Motor neuron (in vitro differentiated cells): ENCODE measurements at regions not wholly inside any gene's neighbourhood (a gene's known extent, or its start where the extent isn't known, plus 50 kb on each side); places are given as distances from the start of the nearest gene placed in this dataset.

Source experiments
- ATAC-seq, 8 experiments: fragments of 200-7000 bp; cut with Tn5 transposase; replicated peaks in 6 of 8; 2 replicates each; pipeline ENCODE4 v1.8.0; 2021; ENCODE audit warnings: mild to moderate bottlenecking in 8 of 8, moderate library complexity in 8 of 8
- H3K27ac ChIP-seq, 2 donors: fragments of 250-450 bp; sonication (Bioruptor Pico); 2 replicates each; pipeline ENCODE4 v1.9.0; 2021; ENCODE audit warnings: antibody characterized with exemption in 2 of 2, mild to moderate bottlenecking in 2 of 2, moderate library complexity in 1 of 2
- H3K4me1 ChIP-seq, 2 donors: fragments of 250-450 bp; sonication (Bioruptor Pico); replicated peaks in 1 of 2; 2 replicates each; pipeline ENCODE4 v1.6.1; 2021; ENCODE audit warnings: antibody characterized with exemption in 2 of 2, mild to moderate bottlenecking in 2 of 2, moderate library complexity in 1 of 2
- H3K4me3 ChIP-seq, 5 donors: fragments of 250-450 bp; sonication (Bioruptor Pico); 2 replicates each; pipeline ENCODE4 v1.9.0; 2021; ENCODE audit warnings: antibody characterized with exemption in 5 of 5, mild to moderate bottlenecking in 5 of 5, moderate library complexity in 4 of 5
- WGBS, 10 experiments: fragments of 450-650 bp; shearing (Covaris generic); methylation state at CpG; one replicate each; pipeline ENCODE4 v1.0.0; 2022; 5-methylcytosine and 5-hydroxymethylcytosine counted together
- in situ Hi-C, 9 experiments: fragments of 400-800 bp; cut with MboI; loops; one replicate each; pipeline ENCODE4 v1.15.0; 2021; ENCODE audit warnings: low sequenced_read_pairs in 9 of 9, low pct_unique_long_range_greater_than_20kb in 2 of 9; ENCODE audit not compliant: unreplicated experiment in 9 of 9

DNA sequence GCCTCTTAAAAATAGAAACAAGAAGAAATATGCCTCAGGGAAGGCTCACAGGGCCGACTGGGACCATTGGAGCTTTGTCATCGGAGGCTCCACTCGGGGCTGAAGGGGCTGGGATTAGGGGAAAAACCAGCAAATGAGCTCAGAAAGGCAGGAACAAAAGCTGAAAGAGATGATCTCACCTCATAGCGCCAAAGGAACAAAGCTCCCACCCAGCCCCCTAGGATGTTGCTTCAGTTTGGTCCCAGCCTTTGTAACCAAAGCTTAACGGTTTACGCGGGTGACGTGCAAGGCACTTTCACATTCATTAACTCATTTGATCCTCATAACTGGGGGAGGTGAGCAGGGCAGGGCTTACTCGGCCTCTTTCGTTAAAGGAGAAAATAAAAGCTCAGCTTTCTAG lies 168.5 kb upstream of the DYNLRB2 start:
- Histone ChIP-seq H3K27ac (no peak overlapping the region), H3K4me3 (no peak overlapping the region), H3K4me1 (no peaks in the 10 kb centered on the region)
- in situ Hi-C loops: loop anchor here in 1 of 9 experiments (25.0 kb wide), 1 partner anchor 760 kb away; the partner anchor contains the start of gene MAF
- peak in 1 of 8 experiments; percentile 45 for ATAC-seq
- 58 to 100% (median 77%) methylated on average over 2 to 10 of the region's 10 CpGs; no CpG with 5 or more reads in 2 of the 10 experiments for WGBS, 10 experiments

GRCh38 chr16:80369138-80369958 lies 171.4 kb upstream of the DYNLRB2 start:
- 13 to 57% (median 27%) methylated on average over 1 to 7 of the region's 7 CpGs; no CpG with 5 or more reads in 3 of the 10 experiments for WGBS, 10 experiments
- Histone ChIP-seq H3K4me3 (no peak overlapping the region), H3K27ac (no peak overlapping the region), H3K4me1 (no peaks in the 10 kb centered on the region)
- in situ Hi-C loops: loop anchor here in 1 of 9 experiments (25.0 kb wide), 1 partner anchor 757 kb away; the partner anchor contains the start of gene MAF
- peak; percentile 88 to 99 (median 92) for ATAC-seq

- Histone ChIP-seq H3K4me3 (no peak overlapping the region), H3K4me1 (no peaks in the 10 kb centered on the region), H3K27ac (no peak overlapping the region)
- in situ Hi-C loops: loop anchor here in 1 of 9 experiments (25.0 kb wide), 1 partner anchor 755 kb away; the partner anchor contains the start of gene MAF
- ATAC-seq: no peak
- 17 to 100% (median 90%) methylated on average over 1 to 2 of the region's 2 CpGs; no CpG with 5 or more reads in 1 of the 10 experiments for WGBS, 10 experiments
Measured at GRCh38 chr16:80367037-80367658, 173.6 kb upstream of the DYNLRB2 start.

GRCh38 chr16:80366023-80366422 lies 174.8 kb upstream of the DYNLRB2 start:
- H3K27ac ChIP-seq: no peak overlapping the region
- 63 to 100% (median 89%) methylated on average over 1 to 5 of the region's 10 CpGs; no CpG with 5 or more reads in 3 of the 10 experiments for WGBS, 10 experiments
- H3K4me3 ChIP-seq: no peak overlapping the region
- no peaks in the 10 kb centered on the region for H3K4me1 ChIP-seq
- in situ Hi-C loops: loop anchor here in 1 of 9 experiments (25.0 kb wide), 1 partner anchor 754 kb away; the partner anchor contains the start of gene MAF
- no peak for ATAC-seq

GRCh38 chr16:80362816-80363215 lies 178.0 kb upstream of the DYNLRB2 start:
- Histone ChIP-seq H3K27ac (no peak overlapping the region), H3K4me3 (no peak overlapping the region), H3K4me1 (no peaks in the 10 kb centered on the region)
- in situ Hi-C loops: loop anchor here in 1 of 9 experiments (25.0 kb wide), 1 partner anchor 751 kb away; the partner anchor contains the start of gene MAF
- 29 to 100% (median 100%) methylated on average over 1 to 3 of the region's 3 CpGs; no CpG with 5 or more reads in 4 of the 10 experiments for WGBS, 10 experiments
- ATAC-seq: no peak

- H3K4me3 ChIP-seq: no peak overlapping the region
- in situ Hi-C loops: loop anchor here in 1 of 9 experiments (25.0 kb wide), 1 partner anchor 744 kb away; the partner anchor contains the start of gene MAF
- no peaks in the 10 kb centered on the region for H3K4me1 ChIP-seq
- WGBS, 10 experiments: 84 to 100% (median 90%) methylated on average over 1 to 7 of the region's 9 CpGs; no CpG with 5 or more reads in 3 of the 10 experiments
- H3K27ac ChIP-seq: no peak overlapping the region
- ATAC-seq: no peak
Measured at GRCh38 chr16:80356365-80356764, 184.4 kb upstream of the DYNLRB2 start.

DNA sequence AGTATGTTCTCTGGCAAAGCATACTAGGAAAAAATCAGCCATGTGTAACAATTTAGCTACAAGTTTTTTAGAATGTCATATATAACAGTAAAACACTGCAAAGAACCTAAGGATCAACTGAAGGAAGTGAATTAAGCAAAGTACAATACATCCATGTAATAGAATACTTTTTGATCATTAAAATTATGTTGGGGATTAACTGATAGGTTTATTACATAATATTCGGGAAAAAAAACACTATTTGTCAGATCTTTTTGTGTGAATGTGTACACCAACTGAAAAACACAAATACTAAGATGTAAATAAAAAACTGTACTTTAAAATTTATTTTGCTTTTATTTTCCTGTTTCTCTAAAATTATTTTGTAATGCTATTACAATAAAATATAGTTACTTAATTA lies 185.5 kb upstream of the DYNLRB2 start:
- Histone ChIP-seq H3K27ac (no peak overlapping the region), H3K4me3 (no peak overlapping the region), H3K4me1 (no peaks in the 10 kb centered on the region)
- 50 to 100% (median 88%) methylated on average over 1 of the region's 1 CpG for WGBS, 10 experiments
- ATAC-seq: no peak
- in situ Hi-C loops: loop anchor here in 1 of 9 experiments (25.0 kb wide), 1 partner anchor 743 kb away; the partner anchor contains the start of gene MAF

DNA sequence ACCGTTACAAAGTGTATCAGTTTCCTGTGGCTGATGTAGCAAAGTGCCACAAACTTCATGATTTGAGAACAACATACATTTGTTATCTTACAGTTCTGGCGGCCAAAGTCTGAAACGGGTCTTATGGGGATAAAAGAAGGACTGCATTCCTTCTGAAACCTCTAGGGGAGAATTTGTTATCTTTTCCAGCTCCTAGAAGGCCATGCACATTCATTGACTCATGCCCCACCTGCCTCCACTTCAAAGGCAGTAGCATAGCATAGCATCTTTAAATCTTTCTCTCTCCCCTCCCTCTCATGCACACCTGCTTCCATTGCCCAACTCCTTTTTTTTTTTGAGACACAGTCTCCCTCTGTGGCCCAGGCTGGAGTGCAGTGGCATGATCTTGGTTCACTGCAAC lies 190.7 kb upstream of the DYNLRB2 start:
- H3K27ac ChIP-seq: no peak overlapping the region
- 69 to 100% (median 85%) methylated on average over 1 to 3 of the region's 3 CpGs; no CpG with 5 or more reads in 2 of the 10 experiments for WGBS, 10 experiments
- peaks cover 0 to 9% of the 10 kb centered on the region in 2 donors for H3K4me1 ChIP-seq
- in situ Hi-C loops: loop anchor here in 1 of 9 experiments (25.0 kb wide), 1 partner anchor 738 kb away; the partner anchor contains the start of gene MAF
- no peak overlapping the region for H3K4me3 ChIP-seq
- no peak for ATAC-seq

DNA sequence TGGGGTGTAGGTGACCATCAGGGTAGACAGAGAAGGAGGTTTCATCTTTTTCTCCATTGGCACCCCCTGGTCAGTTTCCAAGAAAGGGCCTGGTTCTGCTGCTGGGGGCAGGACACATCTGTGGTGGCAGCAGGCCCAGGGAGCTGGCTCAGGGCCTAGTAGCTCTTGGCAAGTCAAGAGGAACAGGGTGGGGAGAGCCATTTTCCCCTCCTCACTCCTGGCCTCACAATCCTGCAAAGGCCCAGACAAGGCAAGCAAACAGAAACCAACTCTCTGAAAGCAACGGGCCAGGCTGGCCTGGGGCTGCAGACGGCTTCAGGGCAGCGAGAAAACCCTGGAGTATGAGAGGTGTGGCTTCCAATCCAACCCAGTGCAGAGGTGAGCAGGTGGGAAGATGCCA lies 192.9 kb upstream of the DYNLRB2 start:
- ATAC-seq: peak in 2 of 8 experiments; percentile 61 to 67
- no peak overlapping the region for H3K4me3 ChIP-seq
- H3K27ac ChIP-seq: no peak overlapping the region
- 10 to 93% (median 20%) methylated on average over 1 to 3 of the region's 3 CpGs; no CpG with 5 or more reads in 7 of the 10 experiments for WGBS, 10 experiments
- in situ Hi-C loops: no loop called here
- peaks cover 0 to 9% of the 10 kb centered on the region in 2 donors for H3K4me1 ChIP-seq

DNA sequence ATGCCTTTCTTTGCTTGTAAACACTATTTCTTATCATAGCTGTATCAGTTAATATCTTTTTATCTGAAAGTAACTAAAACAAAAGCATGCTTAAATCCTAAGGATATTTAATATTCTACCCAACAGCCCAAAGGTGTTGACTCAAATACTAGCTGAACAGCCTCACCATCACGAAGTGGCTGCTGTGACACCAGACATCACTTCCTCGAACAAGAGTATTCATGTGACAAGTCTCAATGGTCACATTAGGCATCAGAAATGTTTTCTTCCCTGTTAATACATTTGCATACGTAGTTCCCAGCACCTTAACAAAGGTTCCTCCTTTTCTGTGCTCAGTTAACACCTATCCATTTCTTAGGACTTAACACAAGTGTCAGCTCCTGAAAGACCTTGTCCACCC lies 193.8 kb upstream of the DYNLRB2 start:
- ATAC-seq: no peak
- 52 to 100% (median 83%) methylated on average over 1 to 3 of the region's 3 CpGs; no CpG with 5 or more reads in 1 of the 10 experiments for WGBS, 10 experiments
- Histone ChIP-seq H3K27ac (no peak overlapping the region), H3K4me1 (peaks cover 0 to 9% of the 10 kb centered on the region in 2 donors), H3K4me3 (no peak overlapping the region)
- in situ Hi-C loops: no loop called here

- peaks cover 0 to 9% of the 10 kb centered on the region in 2 donors for H3K4me1 ChIP-seq
Measured at GRCh38 chr16:80346111-80346632, 194.6 kb upstream of the DYNLRB2 start.

DNA sequence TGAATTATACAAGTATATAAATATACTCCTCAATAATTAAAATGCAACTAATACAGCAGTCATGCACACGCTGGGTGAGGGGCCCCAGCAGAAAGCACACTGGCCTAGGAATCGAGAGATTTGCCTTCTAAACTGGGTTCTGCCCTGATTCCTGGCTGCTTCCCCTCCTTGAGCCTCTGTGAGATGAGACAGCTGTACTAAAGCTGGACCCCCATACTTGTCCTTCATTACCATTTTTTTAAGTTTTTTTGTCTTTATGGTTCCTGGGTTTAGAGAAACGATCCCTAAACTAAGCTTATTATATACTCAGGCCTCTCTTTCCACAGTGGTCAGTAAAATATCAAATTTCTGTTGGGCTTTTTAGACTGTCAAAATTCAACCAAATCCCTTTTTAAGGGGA lies 195.1 kb upstream of the DYNLRB2 start:
- no peak for ATAC-seq
- in situ Hi-C loops: no loop called here
- Histone ChIP-seq H3K4me3 (no peak overlapping the region), H3K27ac (no peak overlapping the region), H3K4me1 (peaks cover 0 to 9% of the 10 kb centered on the region in 2 donors)
- 20 to 100% (median 61%) methylated on average over 1 to 3 of the region's 3 CpGs; no CpG with 5 or more reads in 2 of the 10 experiments for WGBS, 10 experiments

More at GRCh38 chr16:80346111-80346632, 194.6 kb upstream of the DYNLRB2 start:
- H3K4me3 ChIP-seq: no peak overlapping the region
- no peak overlapping the region for H3K27ac ChIP-seq
- ATAC-seq: peak in 2 of 8 experiments; percentile 42
- WGBS, 10 experiments: 17 to 84% (median 77%) methylated on average over 1 to 5 of the region's 6 CpGs; no CpG with 5 or more reads in 1 of the 10 experiments
- in situ Hi-C loops: no loop called here
